HPDE6-E6E7 (cell line): ENCODE measurements at regions not wholly inside any gene's neighbourhood (a gene's known extent, or its start where the extent isn't known, plus 50 kb on each side); places are given as distances from the start of the nearest gene placed in this dataset.
"Not testable (repeated sequence)": the region's sequence is repeated elsewhere in the genome, so short reads cannot be mapped to it uniquely, and the experiment has no call there.

Experiments used
- DNase-seq: peaks from one replicate; pipeline ENCODE4 v3.0.0; 2011; ENCODE audit warnings: missing footprints; ENCODE audit errors: extremely low spot score

DNA sequence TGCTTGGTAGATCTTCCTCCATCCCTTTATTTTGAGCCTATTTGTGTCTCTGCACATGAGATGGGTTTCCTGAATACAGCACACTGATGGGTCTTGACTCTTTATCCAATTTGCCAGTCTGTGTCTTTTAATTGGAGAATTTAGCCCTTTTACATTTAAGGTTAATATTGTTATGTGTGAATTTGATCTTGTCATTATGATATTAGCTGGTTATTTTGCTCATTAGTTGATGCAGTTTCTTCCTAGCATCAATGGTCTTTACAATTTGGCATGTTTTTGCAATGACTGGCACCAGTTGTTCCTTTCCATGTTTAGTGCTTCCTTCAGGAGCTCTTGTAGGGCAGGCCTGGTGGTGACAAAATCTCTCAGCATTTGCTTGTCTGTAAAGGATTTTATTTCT lies 72.4 kb downstream of the HNRNPD start:
- not testable (repeated sequence) for DNase-seq

DNA sequence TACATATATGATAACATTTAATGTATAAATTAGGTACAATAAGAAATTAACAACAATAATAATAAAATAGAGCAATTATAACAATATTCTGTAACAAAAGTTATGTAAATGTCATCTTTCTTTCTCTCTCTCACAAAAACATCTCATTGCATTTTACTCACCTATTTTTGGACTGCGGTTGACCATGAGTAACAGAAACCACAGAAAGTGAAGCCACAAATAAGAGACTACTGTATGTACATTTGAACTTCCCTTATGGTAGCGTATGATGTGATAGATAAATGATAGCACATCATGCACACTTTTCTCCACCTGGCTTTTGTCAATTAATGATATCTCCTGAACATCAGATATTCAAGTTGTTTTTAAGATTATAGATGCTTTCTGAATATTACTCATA lies 80.5 kb downstream of the HNRNPD start:
- no peak for DNase-seq

DNA sequence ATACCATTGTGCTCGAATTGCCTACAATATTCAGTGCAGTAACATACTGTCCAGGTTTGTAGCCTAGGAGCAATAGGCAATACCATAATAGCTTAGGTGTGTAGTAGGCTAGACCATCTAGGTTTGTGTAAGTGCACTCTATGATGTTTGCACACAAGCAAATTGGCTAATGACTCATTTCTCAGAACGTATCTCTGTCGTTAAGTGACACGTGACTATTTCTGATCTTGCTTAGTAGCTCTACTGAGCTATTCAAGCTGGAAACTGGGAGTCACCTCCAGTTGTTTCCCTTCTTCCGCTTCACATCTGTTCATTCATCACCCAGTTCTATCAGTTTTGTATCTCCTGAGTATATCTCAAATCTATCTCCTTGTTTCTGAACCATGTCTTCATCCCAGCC lies 86.1 kb downstream of the HNRNPD start:
- no peak for DNase-seq

DNA sequence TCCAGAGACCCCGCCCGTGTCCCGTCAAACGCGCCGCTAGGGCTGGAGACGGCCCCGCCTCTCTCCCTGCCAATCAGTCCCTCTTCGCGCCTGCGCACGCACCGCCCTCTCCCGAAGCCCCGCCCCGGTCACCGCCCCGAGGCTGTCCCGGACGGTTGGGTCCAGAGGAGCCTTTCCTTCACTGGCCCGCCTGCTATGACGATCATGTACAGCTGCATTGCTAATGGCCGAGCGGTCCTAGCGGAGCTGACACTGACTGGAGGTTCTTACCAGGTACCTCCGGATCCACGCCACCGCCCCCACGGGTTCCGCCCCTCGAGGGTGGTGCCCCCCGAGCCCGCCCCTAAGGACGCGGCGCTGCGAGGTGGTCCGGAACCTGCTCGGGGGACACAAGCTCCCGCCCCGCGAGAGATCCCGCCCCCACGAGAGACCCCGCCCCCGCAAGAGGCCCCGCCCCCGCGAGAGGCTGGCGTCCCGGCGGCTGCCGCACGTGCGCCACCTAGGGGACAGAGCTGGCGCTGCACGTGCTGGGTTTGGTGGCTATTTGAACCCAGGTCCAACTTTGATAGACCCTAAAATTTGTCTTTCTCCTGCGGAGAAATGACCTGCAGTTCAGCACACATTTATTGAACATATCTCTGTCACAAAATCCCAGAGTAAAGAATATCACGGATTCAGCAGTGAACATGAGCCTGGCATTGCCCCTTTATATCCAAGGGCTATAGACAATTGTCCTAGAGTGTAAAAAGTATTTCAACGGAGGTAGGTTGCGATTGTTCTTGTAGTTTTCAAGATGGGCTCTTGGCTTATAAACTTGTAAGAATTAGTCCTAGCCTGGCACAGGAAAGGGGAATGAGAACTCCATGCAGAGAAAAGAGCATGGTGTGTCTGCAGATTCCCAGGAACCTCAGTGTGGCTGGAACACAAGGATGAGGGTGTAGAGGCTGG lies 88.7 kb downstream of the HNRNPD start:
- peak; percentile 97 for DNase-seq

DNA sequence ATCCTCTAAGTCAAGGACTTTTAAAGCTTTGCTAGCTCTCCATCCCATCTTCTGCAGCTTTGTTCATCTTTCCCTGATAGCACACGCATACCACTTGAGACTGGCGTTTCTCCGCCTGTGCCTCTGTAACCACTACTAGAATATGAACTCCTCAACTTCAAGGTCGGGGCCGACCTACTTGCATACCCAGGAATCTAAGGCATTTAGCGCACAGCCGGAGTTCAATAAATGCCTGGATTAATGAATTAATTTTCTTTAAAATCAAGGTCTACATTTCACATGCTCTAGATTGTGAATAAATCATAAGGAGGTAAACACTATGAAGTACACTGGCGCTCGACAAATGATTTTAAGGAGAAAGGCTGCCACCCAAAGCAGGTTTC lies 89.3 kb downstream of the HNRNPD start:
- DNase-seq: no peak

DNA sequence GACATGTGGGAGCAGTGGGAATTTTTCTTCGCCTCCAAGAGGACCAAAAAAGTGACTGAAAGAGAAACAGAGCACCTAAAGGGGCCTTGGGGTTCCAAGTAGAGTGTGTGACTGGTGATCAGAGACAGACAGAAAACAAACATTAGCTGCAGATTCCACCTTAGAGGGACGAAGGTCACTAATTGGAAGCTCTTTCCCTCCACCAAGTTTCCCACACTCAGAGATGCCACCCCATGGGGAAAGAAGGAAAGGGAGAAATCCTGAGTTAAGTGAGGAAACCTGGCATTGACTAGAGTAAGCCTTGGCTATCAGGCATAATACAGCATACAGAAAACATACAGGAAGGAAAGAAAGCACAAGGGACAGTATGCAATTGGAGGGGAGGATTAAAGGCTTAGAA lies 90.9 kb downstream of the HNRNPD start:
- DNase-seq: no peak

DNA sequence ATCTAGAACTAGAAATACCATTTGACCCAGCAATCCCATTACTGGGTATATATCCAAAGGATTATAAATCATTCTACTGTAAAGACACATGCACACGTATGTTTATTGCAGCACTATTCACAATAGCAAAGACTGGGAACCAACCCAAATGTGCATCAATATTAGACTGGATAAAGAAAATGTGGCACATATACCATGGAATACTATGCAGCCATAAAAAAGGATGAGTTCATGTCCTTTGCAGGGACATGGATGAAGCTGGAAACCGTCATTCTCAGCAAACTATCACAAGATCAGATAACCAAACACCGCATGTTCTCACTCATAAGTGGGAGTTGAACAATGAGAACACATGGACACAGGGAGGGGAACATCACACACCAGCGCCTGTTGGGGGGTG lies 94.2 kb downstream of the HNRNPD start:
- not testable (repeated sequence) for DNase-seq

DNA sequence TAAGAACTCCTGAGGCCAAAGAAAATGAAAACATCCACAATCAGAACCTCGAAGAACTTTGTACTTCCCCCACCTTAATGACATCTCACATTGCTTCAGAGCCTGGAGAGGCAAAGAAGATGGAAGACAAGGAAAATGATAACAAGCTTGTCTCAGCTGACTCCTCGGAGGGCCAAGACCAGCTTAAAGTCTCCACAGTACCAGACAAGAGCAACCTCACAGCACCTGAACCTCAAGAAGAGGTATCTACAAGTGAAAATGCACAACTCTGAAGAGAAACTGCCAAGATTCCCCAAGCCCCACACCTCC lies 97.5 kb downstream of the HNRNPD start:
- DNase-seq: no peak

DNA sequence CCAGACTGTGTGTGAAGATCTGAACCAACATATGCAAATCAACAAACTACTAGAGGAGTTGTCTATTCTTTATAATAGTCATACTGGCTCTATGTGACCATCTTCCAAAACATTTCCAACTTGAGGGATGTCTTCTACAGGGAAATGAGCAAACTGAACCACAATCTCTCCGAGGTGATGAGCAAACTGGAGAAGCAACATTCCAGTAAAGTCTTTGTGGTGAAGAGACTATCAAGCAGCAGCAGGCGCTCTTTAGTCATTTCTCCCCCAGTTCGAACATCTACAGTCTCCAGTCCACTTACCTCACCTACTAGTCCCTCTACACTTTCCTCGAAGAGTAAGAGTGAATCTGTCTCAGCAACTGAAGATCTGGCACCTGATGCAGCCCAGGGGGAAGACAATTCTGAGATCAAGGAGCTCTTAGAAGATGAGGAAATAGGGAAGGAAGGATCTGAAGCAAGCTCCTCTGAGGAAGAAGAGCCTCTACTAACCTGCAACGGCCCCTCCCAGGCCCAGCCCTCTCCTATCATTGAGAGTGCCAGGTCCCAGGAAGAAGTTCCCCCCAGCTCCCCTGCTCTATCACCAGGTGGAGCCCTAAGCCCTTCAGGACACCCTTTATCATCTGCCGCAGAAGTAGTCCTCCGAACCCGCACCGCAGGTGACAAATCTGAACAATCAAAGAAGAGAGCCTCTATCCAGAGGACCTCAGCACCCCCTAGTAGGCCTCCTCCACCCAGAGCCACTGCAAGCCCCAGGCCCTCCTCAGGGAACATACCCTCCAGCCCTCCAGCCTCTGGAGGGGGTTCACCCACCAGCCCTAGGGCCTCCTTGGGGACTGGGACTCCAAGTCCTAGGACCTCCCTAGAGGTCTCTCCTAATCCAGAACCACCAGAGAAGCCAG lies 98.1 kb downstream of the HNRNPD start:
- no peak for DNase-seq

DNA sequence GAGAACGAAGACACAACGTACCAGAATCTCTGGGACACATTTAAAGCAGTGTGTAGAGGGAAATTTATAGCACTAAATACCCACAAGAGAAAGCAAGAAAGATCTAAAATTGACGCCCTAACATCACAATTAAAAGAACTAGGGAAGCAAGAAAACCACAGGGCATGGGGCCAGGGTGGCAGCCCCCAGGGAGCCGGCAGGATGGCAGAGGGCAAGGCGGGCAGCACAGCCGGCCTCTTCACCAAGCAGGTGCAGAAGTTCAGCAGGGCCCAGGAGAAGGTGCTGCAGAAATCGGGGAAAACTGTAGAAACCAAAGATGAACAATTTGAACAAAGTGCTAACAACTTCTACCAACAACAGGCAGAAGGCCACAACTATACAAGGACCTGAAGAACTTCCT lies 99.1 kb downstream of the HNRNPD start:
- not testable (repeated sequence) for DNase-seq

DNA sequence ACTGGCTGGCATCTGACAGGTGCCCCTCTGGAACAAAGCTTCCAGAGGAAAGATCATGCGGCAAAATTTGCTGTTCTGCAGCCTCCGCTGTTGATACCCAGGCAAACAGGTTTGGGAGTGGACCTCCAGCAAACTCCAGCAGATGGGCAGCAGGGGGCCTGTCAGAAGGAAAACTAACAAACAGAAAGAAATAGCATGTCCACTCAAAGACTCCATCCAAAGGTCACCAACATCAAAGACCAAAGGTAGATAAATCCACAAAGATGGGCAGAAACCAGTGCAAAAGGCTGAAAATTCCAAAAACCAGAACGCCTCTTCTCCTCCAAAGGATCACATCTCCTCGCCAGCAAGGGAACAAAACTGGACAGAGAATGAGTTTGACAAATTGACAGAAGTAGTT lies 101.3 kb downstream of the HNRNPD start:
- DNase-seq: not testable (repeated sequence)

DNA sequence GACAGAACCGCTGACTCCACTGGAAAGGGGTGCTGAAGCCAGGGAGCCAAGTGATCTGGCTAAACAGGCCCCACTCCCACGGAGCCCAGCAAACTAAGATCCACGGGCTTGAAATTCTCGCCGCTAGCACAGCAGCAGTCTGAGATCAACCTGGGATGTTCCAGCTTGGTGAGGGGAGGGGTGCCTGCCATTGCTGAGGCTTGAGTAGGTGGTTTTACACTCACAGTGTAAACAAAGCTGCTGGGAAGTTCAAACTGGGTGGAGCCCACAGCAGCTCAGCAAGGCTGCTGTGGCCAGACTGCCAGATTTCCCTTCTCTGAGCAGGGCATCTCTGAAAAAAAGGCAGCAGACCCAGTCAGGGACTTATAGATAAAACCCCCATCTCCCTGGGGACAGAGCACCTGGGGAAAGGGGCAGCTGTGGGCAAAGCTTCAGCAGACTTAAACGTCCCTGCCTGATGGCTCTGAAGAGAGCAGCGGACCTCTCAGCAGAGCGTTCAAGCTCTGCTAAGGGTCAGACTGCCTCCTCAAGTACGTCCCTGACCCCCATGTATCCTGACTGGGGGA lies 101.8 kb downstream of the HNRNPD start:
- not testable (repeated sequence) for DNase-seq

DNA sequence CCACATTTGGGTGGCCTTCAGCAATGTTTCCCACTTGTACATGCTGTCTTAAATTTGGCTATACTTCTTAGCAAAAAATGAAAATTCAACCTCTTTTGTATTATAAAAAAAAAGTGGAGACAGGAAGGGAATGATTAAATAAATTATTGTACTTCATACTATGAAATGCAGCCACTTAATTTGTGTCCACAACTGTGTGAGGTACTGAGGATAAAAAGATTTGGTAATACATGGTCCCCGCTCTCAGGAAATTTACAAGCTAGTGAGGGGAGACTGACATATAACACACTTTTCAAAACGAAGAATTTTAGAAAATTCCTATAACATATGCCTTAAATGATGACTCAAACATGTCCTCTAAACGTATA lies 105.0 kb downstream of the HNRNPD start:
- no peak for DNase-seq

DNA sequence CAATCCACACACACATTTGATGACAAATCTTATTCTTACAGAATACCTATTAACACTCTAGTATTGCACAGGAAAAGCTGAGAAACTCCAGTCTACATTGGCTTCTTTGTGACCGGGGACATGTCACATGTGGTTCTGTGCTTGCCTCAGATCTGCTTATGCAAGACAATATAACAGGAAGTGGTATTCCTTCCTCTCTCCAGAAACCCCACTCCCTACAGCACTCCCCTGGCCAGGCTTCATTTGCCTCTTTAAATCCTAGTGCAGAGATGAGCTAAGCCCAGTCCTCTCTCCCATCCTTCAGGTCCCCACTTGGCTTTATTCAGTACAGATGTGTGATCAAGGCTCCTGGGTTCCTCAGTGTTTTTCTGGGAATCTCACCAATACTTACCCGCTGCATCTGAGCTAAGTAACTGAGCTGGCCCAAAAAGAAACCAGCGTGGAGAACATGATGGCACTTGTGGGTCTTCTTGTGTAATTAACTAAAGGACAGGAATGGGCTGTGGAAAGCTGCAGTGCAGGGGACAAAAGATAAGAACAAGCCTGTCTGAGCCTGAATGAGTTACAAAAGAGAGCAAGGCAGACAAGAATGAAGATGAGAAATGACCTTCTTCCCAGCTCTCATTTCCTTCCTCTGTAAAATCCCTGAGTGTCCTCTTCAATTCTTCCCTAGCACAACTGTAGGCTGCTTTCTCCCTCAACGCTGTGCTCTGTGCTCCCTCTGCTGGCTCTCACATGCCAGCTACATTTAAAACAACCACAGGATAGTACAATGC lies 105.6 kb downstream of the HNRNPD start:
- DNase-seq: peak; percentile 62

DNA sequence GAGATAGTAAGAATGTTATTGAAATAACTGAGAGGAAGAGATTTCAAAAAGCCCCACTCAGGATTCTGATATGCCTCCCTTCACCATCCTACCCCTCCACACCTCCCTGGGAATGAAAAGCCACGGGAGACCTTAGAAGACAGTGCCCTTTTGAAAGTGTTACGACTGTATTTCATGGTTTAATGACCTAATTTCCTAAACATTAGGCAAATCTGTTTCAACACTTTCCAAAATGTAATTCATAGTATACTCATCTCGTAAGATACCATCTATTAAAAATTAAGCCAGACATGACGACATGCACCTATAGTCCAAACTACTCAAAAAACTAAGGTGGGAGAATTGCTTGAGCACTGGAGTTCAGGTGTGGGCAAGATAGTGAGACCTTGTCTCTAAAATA lies 106.3 kb downstream of the HNRNPD start:
- no peak for DNase-seq

DNA sequence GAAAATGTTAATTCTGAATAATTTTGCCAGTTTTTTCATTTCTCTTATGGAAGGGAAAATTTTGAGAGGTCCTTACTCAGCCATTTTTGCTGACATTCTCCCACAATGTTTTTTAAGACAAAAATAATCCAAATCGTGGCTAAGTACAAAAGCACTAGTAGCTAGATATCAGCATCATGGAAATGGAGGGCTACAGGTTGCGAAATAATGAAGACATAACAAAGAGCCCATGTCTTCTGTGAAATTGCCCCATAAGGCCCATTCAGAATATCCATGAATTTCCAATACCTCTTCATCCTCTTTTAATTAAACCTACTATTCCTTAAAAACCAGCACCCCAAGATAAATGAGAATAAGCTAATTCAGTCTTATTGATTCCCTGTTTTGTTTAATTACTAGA lies 107.4 kb downstream of the HNRNPD start:
- no peak for DNase-seq

DNA sequence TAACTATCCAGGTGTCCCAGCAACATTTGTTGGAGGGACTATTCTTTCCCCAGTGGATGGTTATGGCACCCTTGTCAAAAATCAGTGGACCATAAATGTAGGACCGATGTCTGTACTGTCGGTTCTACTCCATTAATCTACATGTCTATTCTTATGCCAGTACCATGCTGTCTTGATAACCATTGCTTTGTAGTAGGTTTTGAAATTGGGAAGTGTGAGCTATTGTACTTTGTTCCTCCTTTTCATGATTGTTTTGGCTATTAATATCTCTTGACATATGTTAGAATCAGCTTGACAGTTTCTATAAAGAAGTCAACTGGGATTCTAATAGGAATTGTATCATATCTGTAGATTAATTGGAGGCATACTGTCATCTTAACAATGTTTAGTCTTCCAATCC lies 112.7 kb downstream of the HNRNPD start:
- DNase-seq: no peak

DNA sequence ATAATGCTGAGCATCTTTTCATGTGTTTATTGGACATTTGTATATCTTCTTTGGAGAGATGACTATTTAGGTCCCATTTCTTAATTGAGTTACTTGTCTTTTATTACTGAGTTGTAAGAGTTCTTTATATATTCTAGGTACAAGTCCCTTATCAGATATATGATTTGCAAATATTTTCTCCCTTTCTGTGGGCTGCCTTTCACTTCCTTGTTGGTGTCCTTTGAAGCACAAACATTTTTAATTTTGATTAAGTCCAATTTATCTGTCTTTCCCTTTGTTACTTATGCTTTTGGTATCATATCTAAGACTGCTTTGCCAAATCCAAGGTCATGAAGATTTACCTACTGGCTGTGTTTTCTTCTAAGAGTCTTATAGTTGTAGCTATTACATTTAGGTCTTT lies 113.2 kb downstream of the HNRNPD start:
- no peak for DNase-seq

DNA sequence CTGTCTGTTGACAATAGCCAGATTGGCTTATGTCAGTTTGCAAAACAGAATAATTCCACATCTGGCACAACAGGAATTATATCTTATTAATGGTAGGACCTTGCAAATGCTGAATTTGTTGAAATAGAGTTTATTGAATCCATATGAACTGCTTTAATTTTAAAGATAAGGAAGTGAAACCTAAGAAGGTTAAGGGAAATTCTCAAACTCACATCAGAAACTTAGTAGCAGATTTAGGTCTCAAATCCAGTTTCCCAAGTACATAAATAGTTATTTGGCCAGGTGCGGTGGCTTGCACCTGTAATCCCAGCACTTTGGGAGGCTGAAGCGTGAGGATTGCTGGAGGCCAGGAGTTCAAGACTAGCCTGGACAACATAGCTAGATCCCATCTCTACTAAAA lies 117.1 kb downstream of the HNRNPD start:
- DNase-seq: no peak

DNA sequence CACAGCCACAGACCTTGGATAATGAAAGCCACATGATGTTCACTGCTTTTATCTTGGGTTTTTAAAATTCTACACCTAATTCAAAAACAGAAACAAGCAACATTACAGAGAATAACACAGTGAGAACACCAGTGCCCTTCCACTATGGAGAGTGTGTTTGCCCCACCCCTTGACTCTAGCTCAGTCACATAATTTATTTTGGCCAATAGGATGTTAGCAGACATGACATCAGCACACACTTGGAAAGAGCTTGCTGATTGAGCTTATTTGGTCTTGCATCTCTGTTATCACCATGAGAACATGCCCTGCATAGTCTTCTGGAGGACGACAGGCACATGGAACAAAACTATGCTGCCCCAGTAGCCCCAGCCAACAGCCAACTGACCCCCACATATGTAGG lies 118.1 kb downstream of the HNRNPD start:
- no peak for DNase-seq

DNA sequence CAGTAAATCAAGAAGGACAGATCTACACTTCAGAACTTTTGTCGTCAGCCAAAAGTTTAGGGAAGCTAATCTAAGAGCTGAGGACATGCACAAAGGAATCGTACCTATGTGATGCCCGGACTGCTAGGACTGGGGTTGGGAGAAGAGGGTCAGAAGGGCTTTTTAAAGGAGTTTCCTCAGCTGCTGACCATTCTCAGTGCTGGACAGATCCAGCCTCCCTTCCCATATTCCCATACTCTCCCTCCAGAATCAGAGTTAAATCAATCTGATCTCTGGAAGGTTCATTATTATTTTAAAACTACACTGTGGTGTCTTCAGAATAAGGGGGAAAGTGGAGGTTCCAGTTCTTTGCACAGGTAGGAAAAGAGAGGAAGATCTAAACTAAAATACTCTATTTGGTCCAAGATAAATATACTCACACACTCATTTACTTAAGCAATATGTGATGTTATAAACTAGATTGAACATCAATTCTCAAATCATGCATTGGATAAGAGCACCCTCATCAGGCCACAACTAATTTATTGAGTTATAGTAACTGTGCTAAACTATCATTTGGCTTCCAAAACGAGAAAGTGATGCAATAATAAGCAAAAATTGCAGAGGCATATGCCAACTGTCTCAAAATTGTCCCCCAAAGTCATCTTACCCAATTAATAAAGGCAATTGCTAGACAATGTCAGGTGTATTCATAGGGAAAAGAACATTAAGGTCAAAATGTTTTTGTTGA lies 124.7 kb downstream of the HNRNPD start:
- DNase-seq: no peak
